OCI-LY3 (cell line): ENCODE measurements at regions not wholly inside any gene's neighbourhood (a gene's known extent, or its start where the extent isn't known, plus 50 kb on each side); places are given as distances from the start of the nearest gene placed in this dataset.

ENCODE experiments used
- H2AFZ ChIP-seq: fragments of 200-600, 300-600 bp; shearing (Covaris generic); 2 replicates; pipeline ENCODE4 v1.6.0; 2014; ENCODE audit warnings: antibody characterized with exemption, low read depth, low read length
- H3K27ac ChIP-seq: fragments of 200-600, 300-600 bp; sonication (generic); 2 replicates; pipeline ENCODE4 v1.5.1; 2014; ENCODE audit warnings: mild to moderate bottlenecking, low read length, moderate library complexity, mixed read lengths
- H3K27me3 ChIP-seq: fragments of 200-600, 300-600 bp; sonication (generic); 2 replicates; pipeline ENCODE4 v1.6.1; 2014; ENCODE audit warnings: low read depth, low read length, mixed read lengths
- H3K36me3 ChIP-seq: fragments of 200-600, 300-600 bp; sonication (generic); replicated peaks from 2 replicates; pipeline ENCODE3; 2014; ENCODE audit warnings: low read depth, low read length, mixed read lengths
- H3K4me1 ChIP-seq: fragments of 300-600, 200-600 bp; sonication (generic); 2 replicates; pipeline ENCODE4 v1.6.1; 2014; ENCODE audit warnings: low read length, mixed read lengths
- H3K4me2 ChIP-seq: fragments of 200-600, 300-600 bp; sonication (generic); 2 replicates; pipeline ENCODE4 v1.6.1; 2014; ENCODE audit warnings: low read length, mixed read lengths
- H3K4me3 ChIP-seq: fragments of 300-600, 200-600 bp; sonication (generic); 2 replicates; pipeline ENCODE4 v1.5.1; 2014; ENCODE audit warnings: antibody characterized with exemption, mild to moderate bottlenecking, low read length, moderate library complexity
- H3K79me2 ChIP-seq: fragments of 300-600, 200-600 bp; shearing (Covaris generic); 2 replicates; pipeline ENCODE4 v1.6.1; 2014; ENCODE audit warnings: mild to moderate bottlenecking, low read length, mixed read lengths
- H3K9ac ChIP-seq: fragments of 300-600, 200-600 bp; shearing (Covaris generic); 2 replicates; pipeline ENCODE4 v1.6.0; 2014; ENCODE audit warnings: mild to moderate bottlenecking, low read length, moderate library complexity
- H3K9me3 ChIP-seq: fragments of 200-600, 300-600 bp; shearing (Covaris generic); 2 replicates; pipeline ENCODE4 v1.6.1; 2014; ENCODE audit warnings: low read length, mixed read lengths; ENCODE audit not compliant: insufficient read depth
- H4K20me1 ChIP-seq: fragments of 200-600, 300-600 bp; sonication (generic); 2 replicates; pipeline ENCODE4 v1.6.1; 2016; ENCODE audit warnings: low read length, mixed read lengths; ENCODE audit not compliant: insufficient read depth
- CTCF ChIP-seq: fragments of 200-600, 300-600 bp; sonication (generic); IDR thresholded peaks from 2 replicates; pipeline ENCODE4 v1.5.1; 2014; ENCODE audit warnings: antibody characterized with exemption, low read length, low read depth
- EZH2phosphoT487 ChIP-seq: fragments of 200-600 bp; shearing (Covaris generic); IDR thresholded peaks from 2 replicates; pipeline ENCODE4 v1.6.1; 2018; ENCODE audit warnings: antibody characterized with exemption, mixed run types, low read depth

DNA sequence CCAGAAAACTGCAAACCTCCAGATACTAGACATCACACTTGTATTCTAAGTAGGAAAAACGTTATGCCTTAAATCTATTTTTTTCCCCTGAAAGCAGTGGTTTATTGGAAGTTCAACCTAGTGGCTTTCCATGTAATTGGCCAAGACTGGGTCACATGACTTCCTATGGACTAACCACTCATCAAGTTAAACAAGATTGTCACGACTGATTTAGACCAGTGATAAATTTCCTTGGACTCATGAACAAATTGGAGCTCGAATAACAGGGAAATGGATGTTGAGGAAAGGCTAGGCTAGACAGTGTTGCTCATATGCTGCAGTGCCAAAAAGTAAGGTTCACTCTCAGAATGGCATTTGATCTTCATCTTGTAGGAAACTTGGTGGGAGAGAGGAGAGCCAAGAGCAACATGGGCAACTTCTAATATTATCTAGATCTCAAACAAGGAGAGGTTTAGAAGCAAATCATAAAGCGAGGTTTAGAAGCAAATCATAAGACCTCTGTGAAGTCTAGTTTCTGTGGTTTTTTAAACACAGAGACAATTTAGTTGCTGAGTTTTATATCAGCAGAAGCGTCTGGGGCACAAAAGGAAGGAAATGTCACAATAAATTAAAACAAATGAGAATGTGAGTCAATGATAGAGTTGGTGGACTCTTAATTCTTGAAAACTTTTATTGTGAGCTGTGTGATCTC is 165.6 kb upstream of the BOD1L1 start:
- H3K9me3 ChIP-seq = no peaks in the 10 kb centered on the region
- no peak overlapping the region for H2AFZ ChIP-seq
- H3K4me1 ChIP-seq = no peaks in the 10 kb centered on the region
- TF ChIP-seq CTCF (no peak), EZH2phosphoT487 (no peak)
- no peaks in the 10 kb centered on the region for H4K20me1 ChIP-seq
- H3K79me2 ChIP-seq = no peaks in the 10 kb centered on the region
- H3K4me2 ChIP-seq = no peak overlapping the region
- no peak overlapping the region for H3K4me3 ChIP-seq
- H3K27ac ChIP-seq = no peak overlapping the region
- no peaks in the 10 kb centered on the region for H3K36me3 ChIP-seq
- no peaks in the 10 kb centered on the region for H3K27me3 ChIP-seq
- no peak overlapping the region for H3K9ac ChIP-seq

GRCh38 chr4:13794819-13795565 is 167.5 kb upstream of the BOD1L1 start:
- H3K36me3 ChIP-seq = no peaks in the 10 kb centered on the region
- H3K27ac ChIP-seq = no peak overlapping the region
- H4K20me1 ChIP-seq = no peaks in the 10 kb centered on the region
- H3K27me3 ChIP-seq = no peaks in the 10 kb centered on the region
- no peaks in the 10 kb centered on the region for H3K4me1 ChIP-seq
- no peak overlapping the region for H2AFZ ChIP-seq
- H3K9ac ChIP-seq = no peak overlapping the region
- H3K4me3 ChIP-seq = no peak overlapping the region
- H3K4me2 ChIP-seq = no peak overlapping the region
- H3K79me2 ChIP-seq = no peaks in the 10 kb centered on the region
- no peaks in the 10 kb centered on the region for H3K9me3 ChIP-seq
- TF ChIP-seq EZH2phosphoT487 (no peak), CTCF (no peak)

DNA sequence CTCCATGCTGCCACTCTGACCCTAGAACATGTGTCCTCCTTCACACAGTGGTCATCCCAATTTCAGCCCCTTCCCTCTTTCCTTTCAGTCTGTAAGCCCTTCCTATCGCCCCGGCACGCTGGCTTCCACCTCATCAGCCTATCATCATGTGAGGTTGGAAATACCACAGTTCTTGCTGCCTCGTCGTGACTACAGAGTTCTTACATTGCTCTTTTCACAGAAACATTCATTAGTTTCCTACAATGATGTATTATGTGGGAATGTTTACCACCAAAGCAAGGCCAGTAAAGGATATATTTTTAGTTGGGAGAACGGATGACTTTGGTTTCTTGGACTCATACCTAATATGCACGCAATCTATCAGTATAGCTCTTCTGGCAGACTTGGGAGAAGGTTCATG is 169.5 kb upstream of the BOD1L1 start:
- H3K79me2 ChIP-seq = no peaks in the 10 kb centered on the region
- H4K20me1 ChIP-seq = no peaks in the 10 kb centered on the region
- H3K9ac ChIP-seq = no peak overlapping the region
- no peaks in the 10 kb centered on the region for H3K27me3 ChIP-seq
- no peak overlapping the region for H3K27ac ChIP-seq
- H3K36me3 ChIP-seq = no peaks in the 10 kb centered on the region
- no peak overlapping the region for H3K4me3 ChIP-seq
- H3K9me3 ChIP-seq = no peaks in the 10 kb centered on the region
- H2AFZ ChIP-seq = no peak overlapping the region
- TF ChIP-seq CTCF (no peak), EZH2phosphoT487 (no peak)
- H3K4me1 ChIP-seq = no peaks in the 10 kb centered on the region
- no peak overlapping the region for H3K4me2 ChIP-seq

DNA sequence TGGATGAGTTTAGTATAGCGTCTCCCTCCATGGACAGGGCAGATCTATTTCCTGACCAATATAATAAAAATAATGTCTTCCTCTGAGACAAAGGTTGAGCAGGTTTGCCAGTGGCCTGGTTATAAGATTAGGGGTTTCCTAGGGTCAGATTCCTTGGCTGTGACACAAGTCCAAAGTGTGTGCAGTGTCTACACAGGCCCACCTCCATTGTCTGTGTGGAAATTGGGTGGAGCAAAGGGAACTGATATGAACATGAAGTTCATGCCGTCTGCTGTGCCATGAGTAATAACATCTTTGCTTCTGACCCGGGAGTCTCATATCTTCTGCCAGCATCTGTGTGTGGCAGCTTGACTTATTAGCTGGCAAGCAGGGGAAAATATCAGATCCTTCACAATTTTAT is 187.7 kb upstream of the BOD1L1 start:
- H2AFZ ChIP-seq = no peak overlapping the region
- no peak overlapping the region for H3K27ac ChIP-seq
- no peaks in the 10 kb centered on the region; the same call in 1 of the 2 replicates for H3K4me1 ChIP-seq
- no peaks in the 10 kb centered on the region for H3K27me3 ChIP-seq
- H3K9me3 ChIP-seq = no peaks in the 10 kb centered on the region
- TF ChIP-seq EZH2phosphoT487 = no peak
- H3K4me3 ChIP-seq = no peak overlapping the region
- H4K20me1 ChIP-seq = no peaks in the 10 kb centered on the region
- no peak overlapping the region for H3K4me2 ChIP-seq
- no peaks in the 10 kb centered on the region for H3K79me2 ChIP-seq
- no peaks in the 10 kb centered on the region for H3K36me3 ChIP-seq
- H3K9ac ChIP-seq = no peak overlapping the region
